ENCODE measurements at regions not wholly inside any gene's neighbourhood (a gene's known extent, or its start where the extent isn't known, plus 50 kb on each side); places are given as distances from the start of the nearest gene placed in this dataset.
A peak's percentile ranks its signal among the peaks of the same experiment; 100 is the strongest.

DNA sequence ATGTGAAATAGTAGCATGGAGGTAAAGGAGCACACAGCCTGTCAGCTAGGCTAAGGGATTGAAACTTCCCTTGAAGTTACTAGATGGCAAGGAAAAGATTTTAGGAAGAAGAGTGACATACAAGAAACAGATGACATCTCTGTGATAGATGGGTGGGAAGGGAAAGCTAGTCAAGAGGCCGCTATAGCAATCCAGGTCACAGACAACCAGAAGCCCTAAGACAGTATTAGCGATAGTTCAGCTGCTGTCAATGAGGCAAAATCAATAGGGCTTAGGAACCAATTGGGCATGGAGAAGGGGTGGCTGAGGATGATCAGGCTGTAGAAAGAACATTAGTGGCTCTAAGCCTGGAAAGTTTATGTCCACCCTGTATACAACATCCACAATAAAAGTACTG lies 111.1 kb downstream of the GLUL start:
- no peak for DNase-seq (ENCODE audit: low spot score in 2 of 2)
- no peak overlapping the region for H3K4me3 ChIP-seq (ENCODE audit: low read depth, poor library complexity, severe bottlenecking)
- WGBS, 2 donors: 94 to 100% methylated on average over 2 of the region's 2 CpGs
- TF ChIP-seq POLR2A (IDR thresholded peaks at IDR 0.05): no peak
- TF ChIP-seq, protein P1, sequence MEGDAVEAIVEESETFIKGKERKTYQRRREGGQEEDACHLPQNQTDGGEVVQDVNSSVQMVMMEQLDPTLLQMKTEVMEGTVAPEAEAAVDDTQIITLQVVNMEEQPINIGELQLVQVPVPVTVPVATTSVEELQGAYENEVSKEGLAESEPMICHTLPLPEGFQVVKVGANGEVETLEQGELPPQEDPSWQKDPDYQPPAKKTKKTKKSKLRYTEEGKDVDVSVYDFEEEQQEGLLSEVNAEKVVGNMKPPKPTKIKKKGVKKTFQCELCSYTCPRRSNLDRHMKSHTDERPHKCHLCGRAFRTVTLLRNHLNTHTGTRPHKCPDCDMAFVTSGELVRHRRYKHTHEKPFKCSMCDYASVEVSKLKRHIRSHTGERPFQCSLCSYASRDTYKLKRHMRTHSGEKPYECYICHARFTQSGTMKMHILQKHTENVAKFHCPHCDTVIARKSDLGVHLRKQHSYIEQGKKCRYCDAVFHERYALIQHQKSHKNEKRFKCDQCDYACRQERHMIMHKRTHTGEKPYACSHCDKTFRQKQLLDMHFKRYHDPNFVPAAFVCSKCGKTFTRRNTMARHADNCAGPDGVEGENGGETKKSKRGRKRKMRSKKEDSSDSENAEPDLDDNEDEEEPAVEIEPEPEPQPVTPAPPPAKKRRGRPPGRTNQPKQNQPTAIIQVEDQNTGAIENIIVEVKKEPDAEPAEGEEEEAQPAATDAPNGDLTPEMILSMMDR (IDR thresholded peaks at IDR 0.05): no peak
- intact Hi-C loops (cut with DNase I; ENCODE audit: low total_unique reads): no loop called here

DNA sequence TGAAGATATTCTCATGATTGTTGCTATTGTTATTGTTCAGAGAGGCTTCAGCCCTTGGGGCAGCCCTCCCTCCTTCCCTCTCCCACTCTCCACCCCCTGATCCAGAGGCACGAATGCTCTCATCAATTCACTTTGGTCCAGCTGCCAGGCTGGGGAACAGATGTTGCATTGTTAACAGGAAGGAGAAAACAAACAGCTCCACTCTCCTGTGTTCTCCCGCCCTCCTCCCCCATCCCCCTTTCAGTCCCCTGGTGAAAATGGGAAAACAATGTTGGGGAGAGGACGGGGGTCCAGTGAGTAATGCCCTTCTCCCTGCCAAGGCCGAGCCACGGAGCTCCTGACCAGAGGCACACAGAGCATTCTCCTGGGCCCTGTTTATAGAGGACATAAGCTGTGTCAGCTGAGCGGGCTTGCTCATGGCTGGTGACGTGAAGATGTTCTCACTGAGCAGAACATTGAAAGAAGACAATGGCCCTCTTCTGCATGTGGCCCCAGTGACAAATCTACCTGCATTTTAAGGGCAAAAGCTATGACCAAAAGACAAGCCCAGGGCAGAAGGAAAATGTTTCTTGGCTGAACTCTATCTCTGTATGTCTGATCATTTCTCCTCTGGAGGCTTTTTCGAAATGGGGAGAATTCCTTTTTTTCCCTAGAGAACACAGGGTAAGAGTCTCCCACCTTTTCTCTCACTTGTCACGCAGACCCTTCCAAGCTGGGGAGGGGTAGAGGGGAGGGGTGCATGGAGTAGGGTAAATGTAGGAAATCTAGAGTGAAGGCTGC lies 111.7 kb downstream of the GLUL start:
- 49 to 64% methylated on average over 9 of the region's 9 CpGs for WGBS, 2 donors
- TF ChIP-seq, protein P1 (IDR thresholded peaks at IDR 0.05): no peak
- no peak for TF ChIP-seq POLR2A (IDR thresholded peaks at IDR 0.05)
- no peak overlapping the region for H3K4me3 ChIP-seq (ENCODE audit: low read depth, poor library complexity, severe bottlenecking)
- DNase-seq (ENCODE audit: low spot score in 2 of 2): peak; percentile 75 to 92
- intact Hi-C loops (cut with DNase I; ENCODE audit: low total_unique reads): no loop called here

DNA sequence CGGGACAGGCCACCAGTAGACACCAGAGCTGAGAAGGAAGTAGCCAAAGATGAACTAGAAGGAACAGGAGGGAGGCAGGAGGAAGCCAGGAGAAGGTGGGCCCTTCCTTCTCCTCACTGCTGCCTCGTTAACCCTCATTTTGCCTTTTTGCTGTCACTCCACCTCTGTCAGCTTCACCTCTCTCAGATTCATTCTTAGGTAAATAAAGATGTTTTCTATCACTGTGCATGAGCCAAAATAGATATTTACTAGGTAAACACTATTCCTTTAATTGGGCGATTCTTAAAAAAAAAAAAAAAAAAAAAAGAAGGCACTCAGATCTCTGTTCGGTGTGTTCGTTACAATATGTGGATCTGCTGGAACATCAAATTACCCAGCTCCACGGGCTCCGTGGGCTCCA lies 112.3 kb downstream of the GLUL start:
- no peak overlapping the region for H3K4me3 ChIP-seq (ENCODE audit: low read depth, poor library complexity, severe bottlenecking)
- intact Hi-C loops (cut with DNase I; ENCODE audit: low total_unique reads): no loop called here
- TF ChIP-seq, protein P1 (IDR thresholded peaks at IDR 0.05): no peak
- no peak for TF ChIP-seq POLR2A (IDR thresholded peaks at IDR 0.05)
- no peak for DNase-seq (ENCODE audit: low spot score in 2 of 2)
- 57 to 61% methylated on average over 7 of the region's 7 CpGs for WGBS, 2 donors

DNA sequence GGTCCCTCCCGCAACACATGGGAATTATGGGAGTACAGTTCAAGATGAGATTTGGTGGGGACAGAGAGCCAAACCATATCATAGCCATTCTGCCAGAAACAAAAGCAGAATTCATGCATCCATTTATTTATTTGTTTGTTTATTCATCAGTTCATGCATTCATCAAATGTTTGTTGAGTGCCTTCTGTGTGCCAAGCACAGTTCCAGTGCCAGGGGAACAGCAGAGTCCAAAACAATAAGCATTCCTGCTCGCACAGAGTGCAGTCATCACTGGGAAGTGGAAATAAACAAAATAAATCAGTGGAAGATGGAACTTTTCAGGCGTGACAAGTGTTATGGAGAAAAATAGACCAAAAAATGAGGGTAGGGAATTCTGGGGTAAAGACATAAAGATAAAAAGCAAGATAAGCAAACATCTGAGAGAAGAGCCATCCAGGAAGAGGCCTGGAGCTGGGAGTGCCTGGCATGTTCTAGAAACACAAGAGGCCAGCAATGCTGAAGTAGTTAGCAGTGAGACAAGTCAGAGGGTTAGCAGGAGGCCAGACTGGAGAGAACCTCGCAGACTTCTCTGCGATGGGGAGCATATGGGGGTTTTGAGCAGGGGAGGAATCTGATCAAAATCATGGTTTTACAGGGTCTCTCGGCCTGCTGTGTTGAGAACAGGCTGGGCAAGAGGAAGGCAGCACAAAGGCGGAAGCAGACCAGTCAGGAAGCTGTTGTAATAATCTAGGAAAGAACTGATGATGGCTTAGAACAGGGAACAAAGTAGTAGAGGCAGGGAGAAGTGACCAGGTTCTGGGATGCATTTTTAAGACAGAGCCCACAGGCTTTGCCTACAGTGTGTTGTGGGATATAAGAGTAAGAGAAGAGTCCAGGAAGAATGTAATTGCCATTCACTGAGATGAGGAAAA lies 113.2 kb downstream of the GLUL start:
- intact Hi-C loops (cut with DNase I; ENCODE audit: low total_unique reads): no loop called here
- DNase-seq (ENCODE audit: low spot score in 2 of 2): peak in 1 of 2 donors; percentile 52
- H3K4me3 ChIP-seq (ENCODE audit: low read depth, poor library complexity, severe bottlenecking): no peak overlapping the region
- no peak for TF ChIP-seq POLR2A (IDR thresholded peaks at IDR 0.05)
- TF ChIP-seq, protein P1 (IDR thresholded peaks at IDR 0.05): no peak
- WGBS, 2 donors: 77 to 78% methylated on average over 7 of the region's 7 CpGs

DNA sequence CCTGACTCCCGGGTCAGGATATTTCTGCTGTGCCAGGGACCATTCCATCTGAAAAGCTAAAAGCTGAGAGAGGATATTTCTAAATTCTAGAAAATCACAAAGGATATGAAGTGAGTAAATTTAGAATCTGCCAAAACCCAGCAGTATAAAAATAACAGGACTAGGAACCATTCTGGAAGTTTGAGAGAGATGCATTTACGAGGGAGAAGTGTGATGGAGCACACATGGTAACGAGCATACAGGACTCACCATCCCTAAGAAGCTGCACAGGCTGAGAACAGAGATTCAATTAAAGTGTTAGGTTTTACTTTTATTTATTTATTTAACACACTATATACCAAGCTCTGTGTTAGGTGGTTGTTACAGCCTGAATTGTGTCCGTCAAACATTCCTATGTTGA lies 116.3 kb downstream of the GLUL start:
- DNase-seq (ENCODE audit: low spot score in 2 of 2): no peak
- no peak overlapping the region for H3K4me3 ChIP-seq (ENCODE audit: low read depth, poor library complexity, severe bottlenecking)
- TF ChIP-seq, protein P1 (IDR thresholded peaks at IDR 0.05): no peak
- no peak for TF ChIP-seq POLR2A (IDR thresholded peaks at IDR 0.05)
- intact Hi-C loops (cut with DNase I; ENCODE audit: low total_unique reads): no loop called here
- 95 to 96% methylated on average over 4 of the region's 4 CpGs for WGBS, 2 donors

Data from lower leg skin (tissue), 4 donors.